Heart left ventricle (tissue), 16 donors: ENCODE measurements at regions not wholly inside any gene's neighbourhood (a gene's known extent, or its start where the extent isn't known, plus 50 kb on each side); places are given as distances from the start of the nearest gene placed in this dataset.

ENCODE experiments used
- ATAC-seq, 4 donors: fragments of 200-7000 bp; cut with Tn5 transposase; one replicate each; pipeline ENCODE4 v1.9.1; 2020 to 2022; ENCODE audit warnings: moderate library complexity in 4 of 4, mild to moderate bottlenecking in 3 of 4, moderate number of reproducible peaks in 1 of 4
- DNase-seq, 5 donors: peaks; one replicate each; pipeline ENCODE4 v3.0.0-alpha.2; 2020
- H3K27ac ChIP-seq, 12 donors: fragments of 200-600 bp; sonication (generic) in 4 of 12; one replicate each; pipeline versions ENCODE4 v1.5.0 to v1.8.0; 2016 to 2022; ENCODE audit warnings: mild to moderate bottlenecking in 2 of 12
- H3K27me3 ChIP-seq, 9 donors: fragments of 200-600 bp; sonication (generic) in 2 of 9; one replicate each; pipeline versions ENCODE4 v1.5.1 to v1.8.0; 2016 to 2022; ENCODE audit warnings: mild to moderate bottlenecking in 3 of 9
- H3K36me3 ChIP-seq, 9 donors: fragments of 200-600 bp; sonication (generic) in 2 of 9; one replicate each; pipeline versions ENCODE4 v1.5.0 to v1.8.0; 2018 to 2022; ENCODE audit warnings: mild to moderate bottlenecking in 2 of 9
- H3K4me1 ChIP-seq, 12 donors: fragments of 200-600 bp; sonication (generic) in 4 of 12; one replicate each; pipeline versions ENCODE4 v1.5.0 to v1.8.0; 2016 to 2022; ENCODE audit warnings: mild to moderate bottlenecking in 3 of 12
- H3K4me3 ChIP-seq, 12 donors: fragments of 200-600 bp; sonication (generic) in 4 of 12; one replicate each; pipeline versions ENCODE4 v1.5.0 to v1.8.0; 2017 to 2022; ENCODE audit warnings: mild to moderate bottlenecking in 9 of 12, moderate library complexity in 4 of 12
- H3K9me3 ChIP-seq, 12 donors: fragments of 200-600 bp; sonication (generic) in 4 of 12; one replicate each; pipeline versions ENCODE4 v1.5.0 to v1.8.0; 2016 to 2022; ENCODE audit warnings: mild to moderate bottlenecking in 1 of 12
- POLR2A ChIP-seq, 2 donors: fragments of 450-650 bp; IDR thresholded peaks; one replicate each; pipeline ENCODE4 v1.6.1; 2017; ENCODE audit warnings: antibody characterized with exemption in 2 of 2, mild to moderate bottlenecking in 2 of 2, moderate library complexity in 2 of 2
- WGBS, 4 donors: extraction: QIAGEN DNeasy Blood & Tissue Kit in 2 of 4; methylation state at CpG; one replicate each; pipeline versions ENCODE4 v1.1.5 to v1.1.7; 2013 to 2018; 5-methylcytosine and 5-hydroxymethylcytosine counted together
- intact Hi-C, 10 donors: fragments of 100-400 bp; cut with DNase I; formaldehyde crosslinking; loops; one replicate each; pipeline versions ENCODE4 v1.11.1 to v1.14.2; 2022
- TF ChIP-seq, protein P1 (sequence below), 12 donors: fragments of 200-600 bp; sonication (generic) in 4 of 12; IDR thresholded peaks; one replicate each; pipeline versions ENCODE4 v1.5.0 to v1.8.0; 2018 to 2022; ENCODE audit warnings: antibody characterized with exemption in 12 of 12, mild to moderate bottlenecking in 5 of 12
- donor health status: ischemic (EF 13 %, LVEDD 7.1; RV severe dilation, severe dysfunction).
- donor health status: healthy with polysubstance abuse.
- donor health status: DM: no; HTN: yes; CAD: no.
- donor health status: DM: no; HTN: no; CAD: no.
- donor health status: ischemic (EF 25% LVEDD 6.9; RV normal size, moderate dysfunction).
- donor health status: ischemic (EF 25% LVEDD 5.7; RV mildly dilated, moderate dysfunction).
- donor health status: healthy.
- donor health status: DM: yes; HTN: yes; CAD: no.
- donor health status: ischemic (EF 35%, LVEDD 5.7; RV mildly dilated, moderate dysfunction).
- donor health status: nonischemic (EF 11% LVEDD 7.7; RV severe dilation, severe dysfunction).
- donor health status: DM: yes; HTN: yes; CAD: no.
- donor health status: PGD.
- donor health status: ischemic (EF 29% LVEDD 5.4; RV normal size, mild dysfunction).
- donor health status: nonischemic (EF 23%, LVEDD 6.1; RV moderate dilation, normal function).

DNA sequence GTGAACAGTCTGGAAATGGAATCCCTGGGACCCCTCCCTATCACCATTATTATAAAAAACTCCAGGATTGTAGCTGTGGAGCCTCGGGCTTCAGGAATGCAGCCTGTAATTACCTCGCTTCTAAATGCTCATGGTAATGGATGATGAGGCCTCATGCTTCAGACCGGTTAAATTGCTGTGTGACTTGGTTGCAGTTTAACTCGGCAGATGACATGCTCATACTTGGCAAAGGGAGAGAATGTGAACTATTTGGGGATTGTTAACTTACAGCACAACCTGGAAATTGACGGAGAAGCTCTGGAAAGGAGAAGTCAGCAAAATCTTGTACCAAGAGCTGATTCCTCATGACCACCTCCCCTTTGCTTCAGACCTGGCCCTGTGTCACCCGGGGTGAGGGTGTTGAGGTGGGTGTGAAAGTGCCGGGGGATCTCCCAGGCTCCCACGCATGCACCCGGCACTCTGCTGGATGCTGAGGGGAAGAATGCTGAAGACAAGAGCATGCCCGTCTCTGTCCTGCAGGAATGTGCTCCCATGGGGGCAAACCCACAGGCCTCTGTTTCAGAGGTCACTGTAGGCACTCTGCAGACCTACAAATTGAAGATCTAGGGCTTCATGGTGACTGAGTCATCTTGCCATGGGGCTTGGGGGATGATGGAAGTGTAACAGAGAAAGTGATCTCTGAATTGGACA is 364.8 kb downstream of the RPS6KC1 start:
- no peak overlapping the region for H3K27ac ChIP-seq
- WGBS, 4 donors = 76 to 84% (median 80%) methylated on average over 8 to 10 of the region's 10 CpGs
- H3K36me3 ChIP-seq = no peaks in the 10 kb centered on the region
- ATAC-seq (no peak), DNase-seq (no peak)
- H3K4me1 ChIP-seq = peaks cover 0 to 6% (median 0%) of the 10 kb centered on the region in 12 donors
- no peak for TF ChIP-seq POLR2A (IDR thresholded peaks at IDR 0.05)
- TF ChIP-seq, protein P1, sequence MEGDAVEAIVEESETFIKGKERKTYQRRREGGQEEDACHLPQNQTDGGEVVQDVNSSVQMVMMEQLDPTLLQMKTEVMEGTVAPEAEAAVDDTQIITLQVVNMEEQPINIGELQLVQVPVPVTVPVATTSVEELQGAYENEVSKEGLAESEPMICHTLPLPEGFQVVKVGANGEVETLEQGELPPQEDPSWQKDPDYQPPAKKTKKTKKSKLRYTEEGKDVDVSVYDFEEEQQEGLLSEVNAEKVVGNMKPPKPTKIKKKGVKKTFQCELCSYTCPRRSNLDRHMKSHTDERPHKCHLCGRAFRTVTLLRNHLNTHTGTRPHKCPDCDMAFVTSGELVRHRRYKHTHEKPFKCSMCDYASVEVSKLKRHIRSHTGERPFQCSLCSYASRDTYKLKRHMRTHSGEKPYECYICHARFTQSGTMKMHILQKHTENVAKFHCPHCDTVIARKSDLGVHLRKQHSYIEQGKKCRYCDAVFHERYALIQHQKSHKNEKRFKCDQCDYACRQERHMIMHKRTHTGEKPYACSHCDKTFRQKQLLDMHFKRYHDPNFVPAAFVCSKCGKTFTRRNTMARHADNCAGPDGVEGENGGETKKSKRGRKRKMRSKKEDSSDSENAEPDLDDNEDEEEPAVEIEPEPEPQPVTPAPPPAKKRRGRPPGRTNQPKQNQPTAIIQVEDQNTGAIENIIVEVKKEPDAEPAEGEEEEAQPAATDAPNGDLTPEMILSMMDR (IDR thresholded peaks at IDR 0.05) = no peak
- no peaks in the 10 kb centered on the region for H3K27me3 ChIP-seq
- H3K9me3 ChIP-seq = peaks cover 0 to 5% (median 0%) of the 10 kb centered on the region in 12 donors
- intact Hi-C loops = no loop called here
- no peak overlapping the region for H3K4me3 ChIP-seq

DNA sequence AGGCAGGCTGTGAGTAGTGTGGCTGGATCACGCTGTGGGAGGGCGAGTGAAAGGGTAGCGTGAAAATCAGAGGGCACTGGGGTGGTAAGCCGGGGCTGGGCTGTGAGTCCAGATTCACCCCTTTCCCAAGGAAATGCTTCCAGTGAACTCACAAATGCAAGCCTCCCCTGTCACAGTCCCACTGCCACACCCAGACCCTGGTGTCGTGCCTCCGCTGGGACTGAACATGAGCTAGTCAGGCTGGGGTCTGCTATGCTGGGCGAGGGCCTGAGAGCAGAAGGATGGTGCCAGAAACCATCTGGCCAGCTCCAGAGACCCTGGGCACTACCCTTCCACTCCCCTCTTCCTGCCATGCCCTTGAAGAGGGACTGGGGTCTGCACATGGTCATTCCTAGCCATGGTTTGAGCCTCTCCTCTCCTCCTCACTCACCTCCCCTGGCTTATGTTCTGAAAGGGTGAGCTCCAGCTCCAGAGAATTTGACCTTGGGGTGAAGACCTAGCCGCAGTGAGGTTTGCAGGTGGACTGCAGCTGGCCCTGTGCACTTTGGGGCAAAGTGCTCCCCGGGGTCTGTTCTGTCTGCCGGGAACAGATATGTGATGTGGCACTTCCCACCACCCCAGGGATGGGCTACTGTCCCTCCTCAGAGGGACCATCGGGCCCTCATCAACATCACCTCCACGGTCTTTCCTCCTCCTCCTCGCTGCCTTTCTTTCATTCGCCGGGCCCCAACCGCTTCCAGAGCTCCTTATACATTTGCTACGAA is 365.6 kb downstream of the RPS6KC1 start:
- Histone ChIP-seq H3K27ac (no peak overlapping the region), H3K9me3 (peaks cover 0 to 5% (median 0%) of the 10 kb centered on the region in 12 donors), H3K36me3 (no peaks in the 10 kb centered on the region), H3K4me3 (no peak overlapping the region), H3K27me3 (no peaks in the 10 kb centered on the region), H3K4me1 (peaks cover 0 to 6% (median 0%) of the 10 kb centered on the region in 12 donors)
- ATAC-seq (no peak), DNase-seq (no peak)
- TF ChIP-seq, protein P1 (IDR thresholded peaks at IDR 0.05) = no peak
- 86 to 94% (median 91%) methylated on average over 16 to 17 of the region's 17 CpGs for WGBS, 4 donors
- intact Hi-C loops = no loop called here

- WGBS, 4 donors = 91 to 96% (median 93%) methylated on average over 14 of the region's 14 CpGs
Measured at GRCh38 chr1:213417225-213417820, 366.3 kb downstream of the RPS6KC1 start.

More at GRCh38 chr1:213417225-213417820, 366.3 kb downstream of the RPS6KC1 start:
- DNase-seq (no peak), ATAC-seq (no peak)
- no peak overlapping the region for H3K27ac ChIP-seq
- peaks cover 0 to 6% (median 0%) of the 10 kb centered on the region in 12 donors for H3K4me1 ChIP-seq
- H3K4me3 ChIP-seq = no peak overlapping the region
- peaks cover 0 to 5% (median 0%) of the 10 kb centered on the region in 12 donors for H3K9me3 ChIP-seq
- no peak for TF ChIP-seq POLR2A (IDR thresholded peaks at IDR 0.05)
- TF ChIP-seq, protein P1 (IDR thresholded peaks at IDR 0.05) = no peak
- H3K27me3 ChIP-seq = no peaks in the 10 kb centered on the region
- H3K36me3 ChIP-seq = no peaks in the 10 kb centered on the region
- intact Hi-C loops = no loop called here
